ENCODE measurements at regions not wholly inside any gene's neighbourhood (a gene's known extent, or its start where the extent isn't known, plus 50 kb on each side); places are given as distances from the start of the nearest gene placed in this dataset.

GRCh38 chrX:121114691-121115090, 67.3 kb downstream of the GLUD2 start:
- Mint-ChIP-seq H3K27ac (ENCODE audit: unreplicated experiment) (no peak overlapping the region), H3K4me1 (peaks cover 23% of the 10 kb centered on the region), H3K9me3 (peaks cover 16% of the 10 kb centered on the region), H3K36me3 (ENCODE audit: low read depth) (peaks cover 3% of the 10 kb centered on the region), H3K4me3 (no peak overlapping the region), H3K27me3 (ENCODE audit: low read depth) (no peaks in the 10 kb centered on the region)
- no peak for DNase-seq (ENCODE audit: low read depth, low spot score)
- TF ChIP-seq CTCF (conservative IDR thresholded peaks at IDR 0.05), result no peak

- H3K9me3 Mint-ChIP-seq, result peaks cover 10% of the 10 kb centered on the region
- no peak for TF ChIP-seq CTCF (conservative IDR thresholded peaks at IDR 0.05)
- DNase-seq (ENCODE audit: low read depth, low spot score), result no peak
Observed at GRCh38 chrX:121120690-121121605, 73.5 kb downstream of the GLUD2 start.

GRCh38 chrX:121122332-121122731, 74.9 kb downstream of the GLUD2 start:
- no peak for DNase-seq (ENCODE audit: low read depth, low spot score)
- TF ChIP-seq CTCF (conservative IDR thresholded peaks at IDR 0.05), result no peak
- Mint-ChIP-seq H3K27me3 (ENCODE audit: low read depth) (no peaks in the 10 kb centered on the region), H3K4me3 (no peak overlapping the region), H3K4me1 (peaks cover 7% of the 10 kb centered on the region), H3K9me3 (peaks cover 13% of the 10 kb centered on the region), H3K36me3 (ENCODE audit: low read depth) (no peaks in the 10 kb centered on the region), H3K27ac (ENCODE audit: unreplicated experiment) (no peak overlapping the region)

More at GRCh38 chrX:121120690-121121605, 73.5 kb downstream of the GLUD2 start:
- Mint-ChIP-seq H3K36me3 (ENCODE audit: low read depth) (peaks cover 3% of the 10 kb centered on the region), H3K4me3 (no peak overlapping the region), H3K4me1 (peaks cover 7% of the 10 kb centered on the region), H3K27ac (ENCODE audit: unreplicated experiment) (peak overlapping the region; percentile 53), H3K27me3 (ENCODE audit: low read depth) (no peaks in the 10 kb centered on the region)

- Mint-ChIP-seq H3K27me3 (ENCODE audit: low read depth) (no peaks in the 10 kb centered on the region), H3K27ac (ENCODE audit: unreplicated experiment) (no peak overlapping the region), H3K4me1 (no peaks in the 10 kb centered on the region), H3K9me3 (peaks cover 8% of the 10 kb centered on the region), H3K36me3 (ENCODE audit: low read depth) (no peaks in the 10 kb centered on the region), H3K4me3 (no peak overlapping the region)
- DNase-seq (ENCODE audit: low read depth, low spot score), result no peak
- TF ChIP-seq CTCF (conservative IDR thresholded peaks at IDR 0.05), result no peak
Observed at GRCh38 chrX:121128925-121129877, 81.8 kb downstream of the GLUD2 start.

- H3K4me3 Mint-ChIP-seq, result no peak overlapping the region
- no peaks in the 10 kb centered on the region for H3K27me3 Mint-ChIP-seq (ENCODE audit: low read depth)
- no peak for TF ChIP-seq CTCF (conservative IDR thresholded peaks at IDR 0.05)
- H3K9me3 Mint-ChIP-seq, result peaks cover 2% of the 10 kb centered on the region
- no peak for DNase-seq (ENCODE audit: low read depth, low spot score)
- H3K27ac Mint-ChIP-seq (ENCODE audit: unreplicated experiment), result no peak overlapping the region
- H3K4me1 Mint-ChIP-seq, result no peaks in the 10 kb centered on the region
- H3K36me3 Mint-ChIP-seq (ENCODE audit: low read depth), result no peaks in the 10 kb centered on the region
Observed at GRCh38 chrX:121132675-121133074, 85.3 kb downstream of the GLUD2 start.

Data from neural crest cell (in vitro differentiated cells).